MM.1S (cell line): ENCODE measurements at regions not wholly inside any gene's neighbourhood (a gene's known extent, or its start where the extent isn't known, plus 50 kb on each side); places are given as distances from the start of the nearest gene placed in this dataset.

Experiments used
- CTCF ChIP-seq: fragments of 300-600 bp; sonication (generic); IDR thresholded peaks from 2 replicates; pipeline ENCODE4 v1.5.1; 2016; ENCODE audit warnings: antibody characterized with exemption, low read length, mixed read lengths
- EZH2phosphoT487 ChIP-seq: fragments of 300-600 bp; sonication (generic); IDR thresholded peaks from 2 replicates; pipeline ENCODE4 v1.6.1; 2018; ENCODE audit warnings: antibody characterized with exemption, low read length

GRCh38 chr15:98442901-98443300 is 205.4 kb upstream of the IGF1R start:
- TF ChIP-seq CTCF (no peak), EZH2phosphoT487 (no peak)
